OCI-LY3 (cell line): ENCODE measurements at regions not wholly inside any gene's neighbourhood (a gene's known extent, or its start where the extent isn't known, plus 50 kb on each side); places are given as distances from the start of the nearest gene placed in this dataset.

Experiments
- H2AFZ ChIP-seq: fragments of 200-600, 300-600 bp; shearing (Covaris generic); 2 replicates; pipeline ENCODE4 v1.6.0; 2014; ENCODE audit warnings: antibody characterized with exemption, low read depth, low read length
- H3K27ac ChIP-seq: fragments of 200-600, 300-600 bp; sonication (generic); 2 replicates; pipeline ENCODE4 v1.5.1; 2014; ENCODE audit warnings: mild to moderate bottlenecking, low read length, moderate library complexity, mixed read lengths
- H3K27me3 ChIP-seq: fragments of 200-600, 300-600 bp; sonication (generic); 2 replicates; pipeline ENCODE4 v1.6.1; 2014; ENCODE audit warnings: low read depth, low read length, mixed read lengths
- H3K36me3 ChIP-seq: fragments of 200-600, 300-600 bp; sonication (generic); replicated peaks from 2 replicates; pipeline ENCODE3; 2014; ENCODE audit warnings: low read depth, low read length, mixed read lengths
- H3K4me1 ChIP-seq: fragments of 300-600, 200-600 bp; sonication (generic); 2 replicates; pipeline ENCODE4 v1.6.1; 2014; ENCODE audit warnings: low read length, mixed read lengths
- H3K4me2 ChIP-seq: fragments of 200-600, 300-600 bp; sonication (generic); 2 replicates; pipeline ENCODE4 v1.6.1; 2014; ENCODE audit warnings: low read length, mixed read lengths
- H3K4me3 ChIP-seq: fragments of 300-600, 200-600 bp; sonication (generic); 2 replicates; pipeline ENCODE4 v1.5.1; 2014; ENCODE audit warnings: antibody characterized with exemption, mild to moderate bottlenecking, low read length, moderate library complexity
- H3K79me2 ChIP-seq: fragments of 300-600, 200-600 bp; shearing (Covaris generic); 2 replicates; pipeline ENCODE4 v1.6.1; 2014; ENCODE audit warnings: mild to moderate bottlenecking, low read length, mixed read lengths
- H3K9ac ChIP-seq: fragments of 300-600, 200-600 bp; shearing (Covaris generic); 2 replicates; pipeline ENCODE4 v1.6.0; 2014; ENCODE audit warnings: mild to moderate bottlenecking, low read length, moderate library complexity
- H3K9me3 ChIP-seq: fragments of 200-600, 300-600 bp; shearing (Covaris generic); 2 replicates; pipeline ENCODE4 v1.6.1; 2014; ENCODE audit warnings: low read length, mixed read lengths; ENCODE audit not compliant: insufficient read depth
- H4K20me1 ChIP-seq: fragments of 200-600, 300-600 bp; sonication (generic); 2 replicates; pipeline ENCODE4 v1.6.1; 2016; ENCODE audit warnings: low read length, mixed read lengths; ENCODE audit not compliant: insufficient read depth
- EZH2phosphoT487 ChIP-seq: fragments of 200-600 bp; shearing (Covaris generic); IDR thresholded peaks from 2 replicates; pipeline ENCODE4 v1.6.1; 2018; ENCODE audit warnings: antibody characterized with exemption, mixed run types, low read depth
- TF ChIP-seq, protein P1 (sequence below): fragments of 200-600, 300-600 bp; sonication (generic); IDR thresholded peaks from 2 replicates; pipeline ENCODE4 v1.5.1; 2014; ENCODE audit warnings: antibody characterized with exemption, low read length, low read depth

DNA sequence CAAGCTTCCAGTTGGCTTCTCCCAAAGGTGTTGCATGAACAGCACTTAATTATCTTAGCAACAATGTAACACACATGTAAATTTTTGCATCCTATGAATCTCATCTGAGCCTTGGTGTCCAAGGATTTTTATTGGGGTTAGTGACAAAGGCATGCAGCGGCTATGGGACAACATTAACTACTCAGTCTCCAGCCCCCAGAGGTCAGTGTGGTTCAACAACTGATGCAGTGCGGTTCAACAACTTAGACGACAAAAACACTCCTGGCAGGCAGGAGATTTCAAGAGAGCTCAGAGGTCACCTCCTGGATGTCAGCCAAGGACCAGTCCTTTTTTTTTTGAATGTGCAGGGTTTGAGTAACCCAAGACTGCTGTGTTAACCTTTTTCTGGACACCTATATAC lies 77.5 kb upstream of the HMCN1 start:
- Histone ChIP-seq H3K27me3 (no peaks in the 10 kb centered on the region), H3K27ac (no peak overlapping the region), H3K4me2 (no peak overlapping the region), H2AFZ (no peak overlapping the region), H3K4me3 (no peak overlapping the region), H3K9ac (no peak overlapping the region), H3K4me1 (peaks cover 14% of the 10 kb centered on the region), H3K36me3 (peaks cover 8% of the 10 kb centered on the region), H4K20me1 (no peaks in the 10 kb centered on the region), H3K9me3 (peaks cover 8% of the 10 kb centered on the region; the same call in 1 of the 2 replicates), H3K79me2 (no peaks in the 10 kb centered on the region)
- no peak for TF ChIP-seq EZH2phosphoT487
- TF ChIP-seq, protein P1, sequence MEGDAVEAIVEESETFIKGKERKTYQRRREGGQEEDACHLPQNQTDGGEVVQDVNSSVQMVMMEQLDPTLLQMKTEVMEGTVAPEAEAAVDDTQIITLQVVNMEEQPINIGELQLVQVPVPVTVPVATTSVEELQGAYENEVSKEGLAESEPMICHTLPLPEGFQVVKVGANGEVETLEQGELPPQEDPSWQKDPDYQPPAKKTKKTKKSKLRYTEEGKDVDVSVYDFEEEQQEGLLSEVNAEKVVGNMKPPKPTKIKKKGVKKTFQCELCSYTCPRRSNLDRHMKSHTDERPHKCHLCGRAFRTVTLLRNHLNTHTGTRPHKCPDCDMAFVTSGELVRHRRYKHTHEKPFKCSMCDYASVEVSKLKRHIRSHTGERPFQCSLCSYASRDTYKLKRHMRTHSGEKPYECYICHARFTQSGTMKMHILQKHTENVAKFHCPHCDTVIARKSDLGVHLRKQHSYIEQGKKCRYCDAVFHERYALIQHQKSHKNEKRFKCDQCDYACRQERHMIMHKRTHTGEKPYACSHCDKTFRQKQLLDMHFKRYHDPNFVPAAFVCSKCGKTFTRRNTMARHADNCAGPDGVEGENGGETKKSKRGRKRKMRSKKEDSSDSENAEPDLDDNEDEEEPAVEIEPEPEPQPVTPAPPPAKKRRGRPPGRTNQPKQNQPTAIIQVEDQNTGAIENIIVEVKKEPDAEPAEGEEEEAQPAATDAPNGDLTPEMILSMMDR, result no peak

DNA sequence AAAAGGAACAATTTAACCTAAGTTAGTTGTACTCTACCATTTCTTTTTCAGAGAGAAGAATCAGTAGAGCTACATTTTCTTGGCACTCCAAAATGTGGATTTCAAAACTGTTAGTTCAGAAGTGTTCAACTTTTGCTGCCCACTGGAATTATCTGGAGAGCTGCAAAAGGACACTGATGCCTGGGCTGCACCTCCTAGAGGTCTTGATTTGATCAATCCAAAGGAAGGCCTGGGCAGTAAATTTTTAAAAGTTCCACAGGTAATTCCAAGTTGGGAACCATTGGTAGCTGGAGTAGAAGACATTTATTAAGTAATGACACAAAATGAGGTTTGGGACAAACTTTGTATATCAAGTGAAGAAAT lies 79.3 kb upstream of the HMCN1 start:
- peaks cover 21% of the 10 kb centered on the region for H3K36me3 ChIP-seq
- H3K9me3 ChIP-seq, result peaks cover 11% of the 10 kb centered on the region; the same call in 1 of the 2 replicates
- H3K4me3 ChIP-seq, result no peak overlapping the region
- TF ChIP-seq, protein P1, result no peak
- TF ChIP-seq EZH2phosphoT487, result no peak
- H3K27me3 ChIP-seq, result no peaks in the 10 kb centered on the region
- no peak overlapping the region for H3K9ac ChIP-seq
- no peaks in the 10 kb centered on the region for H4K20me1 ChIP-seq
- no peak overlapping the region for H3K27ac ChIP-seq
- H3K79me2 ChIP-seq, result no peaks in the 10 kb centered on the region
- peaks cover 24% of the 10 kb centered on the region for H3K4me1 ChIP-seq
- no peak overlapping the region for H2AFZ ChIP-seq
- no peak overlapping the region for H3K4me2 ChIP-seq

DNA sequence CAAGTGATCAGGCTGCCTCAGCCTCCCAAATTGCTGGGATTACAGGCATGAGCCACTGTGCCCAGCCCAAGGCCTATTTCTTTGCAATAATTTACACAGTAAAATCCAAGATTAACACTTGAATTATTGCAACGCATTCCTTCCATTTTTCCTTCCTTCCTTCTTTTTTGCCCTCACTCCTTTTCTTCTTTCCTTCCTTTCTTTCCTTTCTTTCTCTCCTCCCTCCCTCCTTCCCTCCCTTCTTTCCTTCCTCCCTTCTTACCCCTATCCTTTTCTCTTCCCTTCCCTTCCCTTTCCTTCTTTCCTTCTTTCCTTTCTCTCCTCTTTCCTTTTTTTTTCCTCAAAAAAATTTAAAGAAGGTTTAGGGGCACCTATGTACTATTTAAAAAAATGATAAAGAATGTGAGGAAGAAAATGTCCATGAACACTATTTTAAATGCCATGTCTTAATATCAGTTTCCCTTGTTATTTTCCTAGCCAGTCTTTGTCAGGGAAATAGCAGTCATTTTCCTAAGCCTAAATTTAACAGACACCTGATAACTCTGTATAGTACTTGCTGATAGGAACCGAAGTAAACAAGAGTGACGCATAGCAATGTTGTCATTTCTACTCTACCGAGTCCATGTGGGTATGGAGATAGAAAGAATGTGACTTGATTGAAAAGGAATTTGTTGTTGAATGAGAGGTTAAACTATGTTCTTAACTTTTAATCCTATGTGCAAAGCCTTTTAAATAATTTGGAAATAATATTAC lies 79.8 kb upstream of the HMCN1 start:
- H3K4me1 ChIP-seq, result peaks cover 29% of the 10 kb centered on the region
- no peaks in the 10 kb centered on the region for H3K27me3 ChIP-seq
- no peaks in the 10 kb centered on the region for H3K79me2 ChIP-seq
- no peak overlapping the region for H2AFZ ChIP-seq
- H3K4me2 ChIP-seq, result no peak overlapping the region
- peaks cover 27% of the 10 kb centered on the region for H3K36me3 ChIP-seq
- no peaks in the 10 kb centered on the region for H4K20me1 ChIP-seq
- H3K4me3 ChIP-seq, result no peak overlapping the region
- TF ChIP-seq, protein P1, result no peak
- TF ChIP-seq EZH2phosphoT487, result no peak
- H3K9ac ChIP-seq, result no peak overlapping the region
- H3K9me3 ChIP-seq, result peaks cover 16% of the 10 kb centered on the region
- no peak overlapping the region for H3K27ac ChIP-seq

- H3K9ac ChIP-seq, result no peak overlapping the region
- H3K4me3 ChIP-seq, result no peak overlapping the region
- no peak overlapping the region for H3K27ac ChIP-seq
- H3K36me3 ChIP-seq, result peaks cover 29% of the 10 kb centered on the region
- no peaks in the 10 kb centered on the region for H4K20me1 ChIP-seq
- no peaks in the 10 kb centered on the region for H3K27me3 ChIP-seq
- no peaks in the 10 kb centered on the region for H3K79me2 ChIP-seq
- H3K9me3 ChIP-seq, result peaks cover 20% of the 10 kb centered on the region
- H2AFZ ChIP-seq, result no peak overlapping the region
- peaks cover 26% of the 10 kb centered on the region for H3K4me1 ChIP-seq
- no peak overlapping the region for H3K4me2 ChIP-seq
- TF ChIP-seq EZH2phosphoT487, result no peak
- TF ChIP-seq, protein P1, result no peak
Observed at GRCh38 chr1:185653615-185654014, 80.6 kb upstream of the HMCN1 start.
